Fibroblast of gingiva (primary cell): ENCODE measurements at regions not wholly inside any gene's neighbourhood (a gene's known extent, or its start where the extent isn't known, plus 50 kb on each side); places are given as distances from the start of the nearest gene placed in this dataset.
"Not testable (repeated sequence)": the region's sequence is repeated elsewhere in the genome, so short reads cannot be mapped to it uniquely, and the experiment has no call there.

Experiments
- DNase-seq: peaks from one replicate; pipeline ENCODE4 v3.0.0-alpha.2; 2011; ENCODE audit warnings: low read depth

- no peak for DNase-seq
Measured at GRCh38 chr2:187873132-187873531, 318.9 kb upstream of the TFPI start.

GRCh38 chr2:187874786-187875185 lies 320.6 kb upstream of the TFPI start:
- DNase-seq = no peak

- no peak for DNase-seq
Measured at GRCh38 chr2:187875261-187876141, 321.3 kb upstream of the TFPI start.

GRCh38 chr2:187876554-187876953 lies 322.3 kb upstream of the TFPI start:
- no peak for DNase-seq

- DNase-seq = no peak
Measured at GRCh38 chr2:187877391-187877790, 323.2 kb upstream of the TFPI start.

GRCh38 chr2:187878112-187878511 lies 323.9 kb upstream of the TFPI start:
- peak; percentile 9 for DNase-seq

- DNase-seq = no peak
Measured at GRCh38 chr2:187879491-187879890, 325.3 kb upstream of the TFPI start.

- DNase-seq = no peak
Measured at GRCh38 chr2:187884003-187884402, 329.8 kb upstream of the TFPI start.

GRCh38 chr2:187890690-187891089 lies 336.5 kb upstream of the TFPI start:
- DNase-seq = no peak

GRCh38 chr2:187900021-187900420 lies 345.8 kb upstream of the TFPI start:
- DNase-seq = no peak

GRCh38 chr2:187906021-187906420 lies 351.8 kb upstream of the TFPI start:
- no peak for DNase-seq

GRCh38 chr2:187910922-187911321 lies 356.7 kb upstream of the TFPI start:
- not testable (repeated sequence) for DNase-seq

GRCh38 chr2:187912950-187913349 lies 358.7 kb upstream of the TFPI start:
- DNase-seq = no peak

GRCh38 chr2:187915810-187916209 lies 361.6 kb upstream of the TFPI start:
- no peak for DNase-seq

- no peak for DNase-seq
Measured at GRCh38 chr2:187916799-187917198, 362.6 kb upstream of the TFPI start.

GRCh38 chr2:187917535-187917934 lies 363.3 kb upstream of the TFPI start:
- DNase-seq = no peak

GRCh38 chr2:187918996-187919821 lies 365.0 kb upstream of the TFPI start:
- DNase-seq = no peak

GRCh38 chr2:187920511-187920910 lies 366.3 kb upstream of the TFPI start:
- no peak for DNase-seq

GRCh38 chr2:187922846-187923245 lies 368.6 kb upstream of the TFPI start:
- DNase-seq = no peak

- DNase-seq = no peak
Measured at GRCh38 chr2:187924293-187924692, 367.4 kb upstream of the GULP1 start.

- no peak for DNase-seq
Measured at GRCh38 chr2:187934236-187934635, 357.4 kb upstream of the GULP1 start.

GRCh38 chr2:187934692-187935091 lies 357.0 kb upstream of the GULP1 start:
- DNase-seq = no peak

GRCh38 chr2:187935126-187935525 lies 356.5 kb upstream of the GULP1 start:
- no peak for DNase-seq
